HEK293T (cell line): ENCODE measurements at regions not wholly inside any gene's neighbourhood (a gene's known extent, or its start where the extent isn't known, plus 50 kb on each side); places are given as distances from the start of the nearest gene placed in this dataset.

ENCODE experiments used
- CTCF ChIA-PET: fragments of 350-600 bp; formaldehyde crosslinking; extraction: SDS; loops from one replicate; lab custom pipeline; 2021; ENCODE audit warnings: antibody characterized with exemption, inconsistent platforms; lab: Yijun Ruan, JAX
- POLR2A ChIA-PET: fragments of 350-600 bp; formaldehyde crosslinking; extraction: SDS; loops from one replicate; lab custom pipeline; 2020; ENCODE audit warnings: antibody characterized with exemption, inconsistent platforms; lab: Yijun Ruan, JAX
- DNase-seq: peaks from one replicate; pipeline ENCODE4 v3.0.0; 2012; ENCODE audit warnings: mixed read lengths; ENCODE audit errors: extremely low spot score
- ARNT ChIP-seq: fragments of 450-650 bp; IDR thresholded peaks from 2 replicates; pipeline ENCODE4 v1.6.1; 2017; ENCODE audit warnings: mild to moderate bottlenecking
- BHLHE40 ChIP-seq: fragments of 450-650 bp; IDR thresholded peaks from 2 replicates; pipeline ENCODE4 v1.6.1; 2016; ENCODE audit warnings: mild to moderate bottlenecking, moderate library complexity, borderline replicate concordance
- CTBP1 ChIP-seq: fragments of 450-650 bp; IDR thresholded peaks from 2 replicates; pipeline ENCODE4 v1.6.1; 2016; ENCODE audit warnings: borderline replicate concordance
- ELF4 ChIP-seq: fragments of 450-650 bp; IDR thresholded peaks from 2 replicates; pipeline ENCODE4 v1.6.1; 2017; ENCODE audit warnings: antibody characterized with exemption
- FOXA1 ChIP-seq: fragments of 450-650 bp; IDR thresholded peaks from 2 replicates; pipeline ENCODE4 v1.6.1; 2016; ENCODE audit warnings: mild to moderate bottlenecking
- FOXK2 ChIP-seq: fragments of 450-650 bp; IDR thresholded peaks from 2 replicates; pipeline ENCODE4 v1.6.1; 2016; ENCODE audit warnings: mild to moderate bottlenecking
- HDGF ChIP-seq: fragments of 450-650 bp; IDR thresholded peaks from 2 replicates; pipeline ENCODE4 v1.6.1; 2017; ENCODE audit warnings: antibody characterized with exemption, borderline replicate concordance
- L3MBTL2 ChIP-seq: fragments of 450-650 bp; conservative IDR thresholded peaks from 2 replicates; pipeline ENCODE4 v1.6.1; 2016; ENCODE audit warnings: mild to moderate bottlenecking
- LEF1 ChIP-seq: fragments of 450-650 bp; IDR thresholded peaks from 2 replicates; pipeline ENCODE4 v1.6.1; 2017; ENCODE audit warnings: mild to moderate bottlenecking, borderline replicate concordance
- NFRKB ChIP-seq: fragments of 450-650 bp; IDR thresholded peaks from 2 replicates; pipeline ENCODE4 v1.6.1; 2016; ENCODE audit warnings: mild to moderate bottlenecking, moderate library complexity
- PKNOX1 ChIP-seq: fragments of 450-650 bp; IDR thresholded peaks from 2 replicates; pipeline ENCODE4 v1.6.1; 2016
- SP1 ChIP-seq: fragments of 450-650 bp; IDR thresholded peaks from 2 replicates; pipeline ENCODE4 v1.6.1; 2017
- SUZ12 ChIP-seq: fragments of 450-650 bp; IDR thresholded peaks from 2 replicates; pipeline ENCODE4 v1.6.1; 2016; ENCODE audit warnings: mild to moderate bottlenecking
- TARDBP ChIP-seq: fragments of 450-650 bp; IDR thresholded peaks from 2 replicates; pipeline ENCODE4 v1.6.1; 2016
- ZNF384 ChIP-seq: fragments of 450-650 bp; IDR thresholded peaks from 2 replicates; pipeline ENCODE4 v1.6.1; 2016

DNA sequence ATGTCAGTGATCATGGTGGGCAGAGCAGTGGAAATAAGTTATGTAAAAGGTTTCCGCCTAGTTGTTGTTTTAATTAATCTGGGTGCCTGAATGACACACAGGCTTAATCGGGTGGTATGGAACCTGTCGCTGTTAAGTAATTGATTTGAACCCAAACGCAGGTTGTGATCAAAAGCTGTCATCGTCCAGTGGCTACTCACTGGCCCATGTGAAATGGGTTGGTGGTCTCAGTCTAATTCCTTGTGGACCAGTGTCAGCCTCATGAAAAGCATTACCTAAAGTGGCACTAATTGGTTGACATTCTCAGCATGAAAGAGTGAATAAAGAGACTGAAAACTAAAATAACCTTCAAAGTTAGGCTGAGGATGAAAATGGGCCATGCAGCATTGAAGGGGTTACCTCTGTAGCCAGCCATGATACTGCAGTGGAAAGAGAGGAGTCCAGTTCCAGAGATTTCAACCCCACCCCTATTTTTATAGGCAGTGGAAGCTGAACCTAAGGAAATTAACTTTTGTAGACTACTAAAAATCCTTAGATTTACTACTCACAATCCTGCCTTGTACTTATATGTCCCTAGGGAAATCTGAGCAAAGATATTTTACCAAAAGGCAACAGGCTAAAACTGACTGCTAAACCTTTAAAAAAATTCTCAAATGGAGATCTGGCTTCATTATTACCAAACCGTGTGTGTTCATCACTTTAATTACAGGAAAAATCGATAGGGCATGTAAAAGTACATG is 251.7 kb upstream of the TENM3 start:
- ChIA-PET POLR2A (no interaction called here), CTCF (no interaction called here)
- TF ChIP-seq HDGF (no peak), BHLHE40 (no peak), TARDBP (no peak), ZNF384 (no peak), NFRKB (no peak)
- no peak for DNase-seq

DNA sequence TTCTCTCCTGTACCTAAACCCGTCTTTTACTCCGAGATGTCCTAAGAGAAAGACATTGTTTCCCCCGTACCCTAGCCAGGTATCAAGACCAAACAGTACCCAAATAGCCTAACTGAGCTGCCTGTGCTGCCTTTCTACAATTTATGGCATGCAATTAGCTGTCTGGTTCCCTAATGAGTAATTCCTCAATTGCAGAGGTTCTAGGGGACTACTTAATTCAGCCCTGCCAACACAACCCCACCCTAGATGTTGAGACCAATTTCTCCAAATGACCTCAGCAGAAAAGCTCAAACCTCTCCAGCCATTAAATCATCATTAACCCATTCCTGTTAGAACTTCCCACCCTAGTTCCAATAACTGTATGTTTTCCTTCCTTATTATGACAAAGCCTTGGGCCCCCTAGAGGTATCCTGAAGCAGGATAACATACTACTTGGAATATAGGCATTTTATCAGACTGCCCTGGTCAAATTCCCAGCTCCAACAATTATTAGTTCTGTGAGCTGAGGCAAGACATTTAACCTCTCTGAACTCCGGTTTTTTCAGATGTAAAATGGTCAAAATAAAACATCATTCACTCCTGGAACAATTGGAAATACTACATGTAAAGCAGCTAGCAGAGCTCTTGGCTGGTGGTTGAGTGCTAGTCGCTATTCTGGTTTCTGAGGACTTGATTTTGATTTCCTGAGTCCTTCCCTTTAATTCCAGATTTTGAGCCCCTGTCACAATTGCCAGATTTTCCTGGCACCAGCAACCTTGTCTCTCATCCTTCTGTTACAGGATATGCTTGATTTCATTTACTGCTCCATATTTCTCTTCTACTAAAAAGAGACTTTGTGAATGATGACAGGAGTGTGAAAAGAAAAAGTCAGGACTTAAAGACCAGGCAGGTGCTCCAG is 244.6 kb upstream of the TENM3 start:
- TF ChIP-seq PKNOX1 (no peak), NFRKB (no peak), FOXA1 (no peak), ELF4 (no peak), ARNT (no peak), SP1 (no peak), BHLHE40 (no peak), HDGF (no peak), CTBP1 (no peak), ZNF384 (no peak), LEF1 (no peak)
- CTCF ChIA-PET = interaction anchor here (0.7 kb wide), 1 partner anchor 13 kb away, joined by 3 read pairs; no protein-coding TSS in a partner anchor
- no peak for DNase-seq
- POLR2A ChIA-PET = no interaction called here

DNA sequence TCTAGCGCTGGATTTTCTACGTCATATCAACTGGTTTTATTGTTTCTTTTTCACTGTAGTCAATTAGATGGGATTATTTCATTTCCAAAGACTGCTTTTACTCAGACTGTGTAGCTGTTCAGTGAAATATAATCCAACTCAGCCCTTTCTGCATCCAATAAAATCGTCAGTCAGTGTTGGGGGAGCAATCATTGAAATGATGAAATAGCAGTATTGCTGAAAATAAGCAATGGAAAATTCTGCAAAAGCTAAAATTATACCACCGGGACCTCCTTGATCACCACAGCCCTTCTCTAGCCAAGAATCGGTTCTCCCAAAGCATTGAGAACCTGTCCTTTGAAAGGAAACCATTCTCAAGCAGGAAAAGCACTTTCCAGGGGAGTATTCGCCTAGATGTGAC is 243.1 kb upstream of the TENM3 start:
- ChIA-PET POLR2A (no interaction called here), CTCF (no interaction called here)
- no peak for TF ChIP-seq HDGF
- TF ChIP-seq PKNOX1 = no peak
- no peak for TF ChIP-seq LEF1
- TF ChIP-seq ELF4 = no peak
- no peak for TF ChIP-seq L3MBTL2
- no peak for TF ChIP-seq FOXK2
- TF ChIP-seq FOXA1 = no peak
- no peak for DNase-seq

DNA sequence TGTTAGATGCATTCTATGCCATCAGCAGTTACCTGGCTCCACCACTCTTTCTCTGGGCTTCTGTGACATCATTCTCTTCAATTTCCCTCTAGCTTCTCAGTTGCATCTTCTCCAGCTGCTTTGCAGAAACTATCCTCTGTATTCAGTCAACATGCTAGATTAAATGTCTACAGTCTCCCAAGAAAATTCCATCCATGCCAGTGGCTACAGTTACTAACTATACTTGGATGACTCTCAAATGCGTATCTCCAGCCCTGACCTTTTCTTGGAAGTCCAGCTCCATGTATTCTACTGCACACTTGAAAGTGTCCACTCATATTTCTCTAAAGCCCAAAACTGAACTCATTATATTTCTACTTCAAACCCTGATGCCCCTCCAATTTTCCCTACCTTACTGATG is 232.3 kb upstream of the TENM3 start:
- ChIA-PET POLR2A (interaction anchor here (0.7 kb wide), 1 partner anchor 70 kb away, joined by 3 read pairs; no protein-coding TSS in a partner anchor), CTCF (interaction anchor here (1.0 kb wide), 1 partner anchor 12 kb away, joined by 3 read pairs; no protein-coding TSS in a partner anchor)
- DNase-seq = no peak
- no peak for TF ChIP-seq PKNOX1
- no peak for TF ChIP-seq NFRKB

GRCh38 chr4:182014164-182014563 is 229.0 kb upstream of the TENM3 start:
- POLR2A ChIA-PET = no interaction called here
- DNase-seq = no peak
- TF ChIP-seq FOXA1 = no peak
- TF ChIP-seq SUZ12 = no peak
- no peak for TF ChIP-seq PKNOX1
- TF ChIP-seq ZNF384 = no peak
- CTCF ChIA-PET = interaction anchor here (0.5 kb wide), 1 partner anchor 8 kb away, joined by 4 read pairs; no protein-coding TSS in a partner anchor

DNA sequence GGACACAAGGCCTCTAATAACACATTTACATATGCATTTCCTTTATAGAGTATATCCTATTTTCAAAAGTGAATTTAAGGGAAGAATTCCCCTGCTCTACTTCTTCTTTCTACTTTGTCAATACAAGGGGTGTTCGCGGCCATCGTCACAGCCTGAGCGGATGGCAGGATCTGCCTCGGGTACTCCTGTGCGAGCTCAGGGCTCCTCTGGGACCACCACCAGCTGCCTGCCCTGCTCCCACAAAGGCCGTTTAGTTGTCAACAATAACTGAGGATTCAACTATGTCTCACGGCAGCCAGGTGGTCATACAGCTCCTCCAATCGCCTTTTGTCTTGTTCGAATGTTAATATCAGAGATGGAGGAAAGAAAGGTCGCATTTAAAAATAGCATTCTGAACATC is 228.2 kb upstream of the TENM3 start:
- TF ChIP-seq SP1 (no peak), TARDBP (no peak), LEF1 (no peak), NFRKB (no peak), BHLHE40 (no peak), ELF4 (no peak)
- CTCF ChIA-PET = no interaction called here
- no peak for DNase-seq
- POLR2A ChIA-PET = no interaction called here
